Esophagus squamous epithelium (tissue), 5 donors: ENCODE measurements at regions not wholly inside any gene's neighbourhood (a gene's known extent, or its start where the extent isn't known, plus 50 kb on each side); places are given as distances from the start of the nearest gene placed in this dataset.

Source experiments
- DNase-seq: peaks from one replicate; lab custom pipeline; 2025; lab: John Stamatoyannopoulos, UW
- H3K27ac ChIP-seq, 4 donors: fragments of 200-600 bp; sonication (generic); one replicate each; pipeline ENCODE4 v1.5.1; 2016 to 2019; ENCODE audit warnings: mild to moderate bottlenecking in 1 of 4
- H3K27me3 ChIP-seq, 4 donors: fragments of 200-600 bp; sonication (generic); 1 replicate in 3 of 4; 2 replicates in 1 of 4; pipeline versions ENCODE4 v1.5.1 to v1.6.0; 2017 to 2021; ENCODE audit warnings: antibody characterized with exemption in 1 of 4
- H3K36me3 ChIP-seq, 3 donors: fragments of 200-600 bp; sonication (generic); one replicate each; pipeline ENCODE4 v1.5.1; 2016 to 2019
- H3K4me1 ChIP-seq, 3 donors: fragments of 200-600 bp; sonication (generic); one replicate each; pipeline ENCODE4 v1.5.1; 2017 to 2019
- H3K4me3 ChIP-seq, 4 donors: fragments of 200-600 bp; sonication (generic); 1 replicate in 3 of 4; 2 replicates in 1 of 4; pipeline ENCODE4 v1.5.1; 2016 to 2019; ENCODE audit warnings: mild to moderate bottlenecking in 2 of 4, moderate library complexity in 1 of 4
- H3K9me3 ChIP-seq, 3 donors: fragments of 200-600 bp; sonication (generic); one replicate each; pipeline ENCODE4 v1.5.1; 2016 to 2019
- CTCF ChIP-seq, 6 experiments: fragments of 450-650 bp in 4 of 6; fragments of 200-600 bp in 2 of 6; sonication (generic) in 2 of 6; IDR thresholded peaks; one replicate each; pipeline ENCODE4 v1.5.1; 2016 to 2019; ENCODE audit warnings: antibody characterized with exemption in 6 of 6, mild to moderate bottlenecking in 4 of 6, moderate library complexity in 4 of 6
- POLR2A ChIP-seq, 4 donors: fragments of 450-650 bp; IDR thresholded peaks; one replicate each; pipeline ENCODE4 v1.6.1; 2017; ENCODE audit warnings: antibody characterized with exemption in 4 of 4, mild to moderate bottlenecking in 4 of 4, moderate library complexity in 3 of 4
- WGBS, 2 donors: methylation state at CpG; one replicate each; pipeline ENCODE4 v1.1.5; 2018; 5-methylcytosine and 5-hydroxymethylcytosine counted together
- intact Hi-C: fragments of 100-400 bp; cut with DNase I; formaldehyde crosslinking; loops from one replicate; pipeline ENCODE4 v1.15.0; 2022
- donor health status: DM: yes; HTN: yes; CAD: no.

GRCh38 chr17:70834039-70834438 is 664.7 kb downstream of the KCNJ2 start:
- Histone ChIP-seq H3K4me1 (no peaks in the 10 kb centered on the region), H3K27me3 (no peaks in the 10 kb centered on the region), H3K36me3 (no peaks in the 10 kb centered on the region), H3K4me3 (no peak overlapping the region), H3K9me3 (no peaks in the 10 kb centered on the region), H3K27ac (no peak overlapping the region)
- 65 to 83% methylated on average over 3 of the region's 3 CpGs for WGBS, 2 donors
- no peak for DNase-seq
- no peak for TF ChIP-seq CTCF (IDR thresholded peaks at IDR 0.05)
- no peak for TF ChIP-seq POLR2A (IDR thresholded peaks at IDR 0.05)
- intact Hi-C loops = no loop called here

GRCh38 chr17:70848785-70849184 is 679.5 kb downstream of the KCNJ2 start:
- WGBS, 2 donors = 41 to 52% methylated on average over 3 of the region's 3 CpGs

DNA sequence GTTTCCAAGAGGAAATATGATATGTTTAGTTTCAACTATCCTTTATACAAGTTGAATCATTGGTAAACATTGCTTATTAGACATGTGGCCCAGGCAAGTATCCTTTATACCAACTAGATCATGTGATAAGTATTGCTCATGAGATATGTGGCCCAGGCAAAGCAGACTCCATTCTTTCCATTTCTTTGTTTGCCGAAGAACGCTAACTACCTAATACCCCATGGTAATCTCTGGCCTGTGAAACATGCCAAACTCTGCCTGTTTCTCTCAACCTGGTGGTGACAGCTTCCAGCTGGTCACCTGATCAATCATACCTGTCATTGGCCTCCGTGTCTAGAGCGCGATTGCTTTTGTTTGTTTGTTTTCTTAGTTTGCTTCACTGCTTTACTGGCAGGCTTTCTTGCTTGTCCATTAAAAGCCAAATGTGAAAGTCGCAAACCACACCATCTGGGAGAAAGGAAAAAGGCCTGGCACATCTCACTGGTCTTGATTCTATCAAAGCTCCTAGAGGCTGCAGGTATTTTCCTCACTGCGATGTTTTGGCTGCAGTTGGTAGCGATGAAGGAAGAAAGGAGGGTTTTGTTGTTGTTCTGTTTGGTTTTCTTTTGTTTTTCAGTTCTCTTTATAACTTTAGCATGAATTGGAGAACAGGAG is 686.2 kb downstream of the KCNJ2 start:
- no peaks in the 10 kb centered on the region for H3K27me3 ChIP-seq
- no peak overlapping the region for H3K4me3 ChIP-seq
- DNase-seq = no peak
- no peaks in the 10 kb centered on the region for H3K9me3 ChIP-seq
- intact Hi-C loops = no loop called here
- TF ChIP-seq CTCF (IDR thresholded peaks at IDR 0.05) (no peak), POLR2A (IDR thresholded peaks at IDR 0.05) (no peak)
- peaks cover 0 to 12% (median 0%) of the 10 kb centered on the region in 3 donors for H3K4me1 ChIP-seq
- peak overlapping the region in 1 of 4 donors; percentile 5 for H3K27ac ChIP-seq
- WGBS, 2 donors = 32 to 46% methylated on average over 6 to 8 of the region's 8 CpGs
- no peaks in the 10 kb centered on the region for H3K36me3 ChIP-seq

More at GRCh38 chr17:70848785-70849184, 679.5 kb downstream of the KCNJ2 start:
- Histone ChIP-seq H3K27ac (no peak overlapping the region), H3K27me3 (no peaks in the 10 kb centered on the region), H3K9me3 (no peaks in the 10 kb centered on the region), H3K36me3 (no peaks in the 10 kb centered on the region), H3K4me1 (no peaks in the 10 kb centered on the region), H3K4me3 (no peak overlapping the region)
- no peak for DNase-seq
- intact Hi-C loops = no loop called here
- no peak for TF ChIP-seq POLR2A (IDR thresholded peaks at IDR 0.05)
- TF ChIP-seq CTCF (IDR thresholded peaks at IDR 0.05) = no peak

- H3K4me3 ChIP-seq = no peak overlapping the region
- intact Hi-C loops = no loop called here
- no peak overlapping the region for H3K27ac ChIP-seq
- peaks cover 0 to 12% (median 0%) of the 10 kb centered on the region in 3 donors for H3K4me1 ChIP-seq
- WGBS, 2 donors = 53 to 60% methylated on average over 3 of the region's 3 CpGs
- no peaks in the 10 kb centered on the region for H3K27me3 ChIP-seq
- no peaks in the 10 kb centered on the region for H3K9me3 ChIP-seq
- no peaks in the 10 kb centered on the region for H3K36me3 ChIP-seq
- DNase-seq = no peak
- TF ChIP-seq CTCF (IDR thresholded peaks at IDR 0.05) = no peak
- no peak for TF ChIP-seq POLR2A (IDR thresholded peaks at IDR 0.05)
These were observed 688.0 kb downstream of the KCNJ2 start for GRCh38 chr17:70857351-70857750.

DNA sequence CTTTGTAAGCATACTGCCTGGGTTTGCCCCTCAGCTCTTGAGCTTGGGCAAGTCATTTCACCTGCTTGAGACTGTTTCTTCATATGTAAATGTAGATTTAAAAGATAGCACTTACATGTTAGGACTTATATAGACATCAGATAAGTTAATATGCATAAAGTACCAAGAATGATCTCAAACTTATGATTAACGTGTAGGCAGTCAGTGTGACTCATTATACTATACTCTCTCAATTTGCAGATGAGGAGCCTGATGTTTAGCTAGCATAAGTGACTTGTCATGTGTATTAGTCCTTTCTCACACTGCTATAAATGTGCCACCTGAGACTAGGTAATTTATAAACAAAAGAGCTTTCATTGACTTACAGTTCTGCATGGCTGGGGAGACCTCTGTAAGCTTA is 690.5 kb downstream of the KCNJ2 start:
- intact Hi-C loops = no loop called here
- peaks cover 0 to 12% (median 0%) of the 10 kb centered on the region in 3 donors for H3K4me1 ChIP-seq
- no peak overlapping the region for H3K4me3 ChIP-seq
- H3K36me3 ChIP-seq = no peaks in the 10 kb centered on the region
- TF ChIP-seq CTCF (IDR thresholded peaks at IDR 0.05) = no peak
- TF ChIP-seq POLR2A (IDR thresholded peaks at IDR 0.05) = no peak
- DNase-seq = no peak
- H3K27me3 ChIP-seq = no peaks in the 10 kb centered on the region
- no peak overlapping the region for H3K27ac ChIP-seq
- H3K9me3 ChIP-seq = no peaks in the 10 kb centered on the region
- WGBS, 2 donors = 35 to 76% methylated on average over 1 of the region's 1 CpG
